Neuronal stem cell (in vitro differentiated cells): ENCODE measurements at regions not wholly inside any gene's neighbourhood (a gene's known extent, or its start where the extent isn't known, plus 50 kb on each side); places are given as distances from the start of the nearest gene placed in this dataset.
A peak's percentile ranks its signal among the peaks of the same experiment; 100 is the strongest.

ENCODE experiments used
- DNase-seq: peaks from one replicate; pipeline ENCODE4 v3.0.0-alpha.2; 2013; ENCODE audit warnings: low spot score
- H2AFZ ChIP-seq: one replicate; pipeline ENCODE4 v1.6.1; 2013; ENCODE audit warnings: mild to moderate bottlenecking, low read length, inconsistent platforms
- H2AK5ac ChIP-seq: 2 replicates; pipeline ENCODE4 v1.6.1; 2013; ENCODE audit warnings: low read depth, mild to moderate bottlenecking, inconsistent platforms, low read length, moderate library complexity, mixed read lengths
- H2BK120ac ChIP-seq: 2 replicates; pipeline ENCODE4 v1.6.1; 2013; ENCODE audit warnings: low read depth, mild to moderate bottlenecking, inconsistent platforms, low read length, moderate library complexity, mixed read lengths
- H2BK12ac ChIP-seq: one replicate; pipeline ENCODE4 v1.6.1; 2013; ENCODE audit warnings: low read length, inconsistent platforms
- H2BK15ac ChIP-seq: 2 replicates; pipeline ENCODE4 v1.6.1; 2013; ENCODE audit warnings: mild to moderate bottlenecking, low read length, inconsistent platforms, mixed read lengths
- H2BK5ac ChIP-seq: one replicate; pipeline ENCODE4 v1.6.1; 2013; ENCODE audit warnings: inconsistent platforms, mild to moderate bottlenecking, low read length, moderate library complexity
- H3K14ac ChIP-seq: one replicate; pipeline ENCODE4 v1.6.1; 2013; ENCODE audit warnings: low read length, inconsistent platforms
- H3K18ac ChIP-seq: 2 replicates; pipeline ENCODE4 v1.6.1; 2013; ENCODE audit warnings: low read length, inconsistent platforms
- H3K23ac ChIP-seq: 2 replicates; pipeline ENCODE4 v1.6.1; 2013; ENCODE audit warnings: low read depth, mild to moderate bottlenecking, mixed read lengths, low read length, inconsistent platforms; ENCODE audit not compliant: poor library complexity
- H3K27ac ChIP-seq: replicated peaks from 3 replicates; pipeline ENCODE4 v1.5.1; 2013; ENCODE audit warnings: low read length, inconsistent platforms
- H3K27me3 ChIP-seq, 3 experiments: 2 replicates each; pipeline ENCODE4 v1.6.1; 2013; ENCODE audit warnings: low read length in 3 of 3, mild to moderate bottlenecking in 2 of 3, inconsistent platforms in 1 of 3, low read depth in 1 of 3, mixed read lengths in 1 of 3, moderate library complexity in 1 of 3; ENCODE audit not compliant: control insufficient read depth in 3 of 3, insufficient read depth in 3 of 3
- H3K36me3 ChIP-seq, 2 donors: replicated peaks in 1 of 2; 2 replicates each; pipeline ENCODE4 v1.6.1; 2013; ENCODE audit warnings: low read length in 2 of 2; ENCODE audit not compliant: control insufficient read depth in 2 of 2, insufficient read depth in 2 of 2
- H3K4ac ChIP-seq: 2 replicates; pipeline ENCODE4 v1.6.1; 2013; ENCODE audit warnings: inconsistent platforms, mild to moderate bottlenecking, low read length, moderate library complexity
- H3K4me1 ChIP-seq, 2 donors: 1 replicate in 1 of 2; 2 replicates in 1 of 2; pipeline ENCODE4 v1.6.1; 2013; ENCODE audit warnings: low read length in 2 of 2, low read depth in 1 of 2; ENCODE audit not compliant: control insufficient read depth in 2 of 2, insufficient read depth in 1 of 2
- H3K4me2 ChIP-seq: one replicate; pipeline ENCODE4 v1.6.1; 2013; ENCODE audit warnings: mild to moderate bottlenecking, low read length, inconsistent platforms; ENCODE audit not compliant: insufficient read depth, poor library complexity, severe bottlenecking
- H3K4me3 ChIP-seq, 2 donors: 2 replicates each; pipeline ENCODE4 v1.5.1; 2013; ENCODE audit warnings: low read length in 2 of 2, mild to moderate bottlenecking in 2 of 2, inconsistent platforms in 1 of 2, moderate library complexity in 1 of 2
- H3K79me1 ChIP-seq: one replicate; pipeline ENCODE4 v1.6.1; 2013; ENCODE audit warnings: low read depth, mild to moderate bottlenecking, inconsistent platforms, low read length, moderate library complexity
- H3K9ac ChIP-seq: one replicate; pipeline ENCODE4 v1.6.1; 2013; ENCODE audit warnings: mild to moderate bottlenecking, low read depth, low read length, inconsistent platforms; ENCODE audit not compliant: poor library complexity
- H3K9me3 ChIP-seq, 2 donors: replicated peaks in 1 of 2; 2 replicates each; pipeline versions ENCODE3 to v1.6.1; 2013; ENCODE audit warnings: low read length in 2 of 2, mild to moderate bottlenecking in 2 of 2, inconsistent platforms in 1 of 2, low read depth in 1 of 2, mixed read lengths in 1 of 2, moderate library complexity in 1 of 2; ENCODE audit not compliant: control insufficient read depth in 2 of 2, insufficient read depth in 1 of 2
- H4K8ac ChIP-seq: one replicate; pipeline ENCODE4 v1.6.1; 2013; ENCODE audit warnings: low read depth, mild to moderate bottlenecking, inconsistent platforms, low read length, moderate library complexity
- H4K91ac ChIP-seq: one replicate; pipeline ENCODE4 v1.6.1; 2013; ENCODE audit warnings: low read length, low read depth, mild to moderate bottlenecking, inconsistent platforms; ENCODE audit not compliant: poor library complexity
- WGBS, 2 donors: extraction: QIAGEN DNeasy Blood & Tissue Kit; methylation state at CpG; one replicate each; pipeline ENCODE4 v1.1.7; 2013; ENCODE audit warnings: missing lambda C conversion rate in 2 of 2, mixed read lengths in 1 of 2; ENCODE audit not compliant: insufficient read length in 2 of 2, insufficient replicate concordance in 1 of 2; ENCODE audit errors: extremely low coverage in 2 of 2; 5-methylcytosine and 5-hydroxymethylcytosine counted together

GRCh38 chrX:88135735-88136134 is 611.3 kb upstream of the CPXCR1 start:
- DNase-seq = peak; percentile 0

GRCh38 chrX:88136328-88136727 is 610.7 kb upstream of the CPXCR1 start:
- no peak overlapping the region for H3K27ac ChIP-seq
- no peak for DNase-seq
- H2AFZ ChIP-seq = no peak overlapping the region
- no peaks in the 10 kb centered on the region for H3K36me3 ChIP-seq
- H3K23ac ChIP-seq = no peak overlapping the region
- H2BK5ac ChIP-seq = no peak overlapping the region
- H2AK5ac ChIP-seq = no peak overlapping the region
- WGBS, 2 donors = no CpG with 5 or more reads among the region's 3 CpGs
- H4K91ac ChIP-seq = no peak overlapping the region
- H3K4ac ChIP-seq = no peak overlapping the region
- H3K79me1 ChIP-seq = no peaks in the 10 kb centered on the region
- H3K18ac ChIP-seq = no peak overlapping the region
- H2BK120ac ChIP-seq = no peak overlapping the region
- H3K14ac ChIP-seq = no peak overlapping the region
- no peak overlapping the region for H2BK12ac ChIP-seq
- H2BK15ac ChIP-seq = no peak overlapping the region
- H3K27me3 ChIP-seq = no peaks in the 10 kb centered on the region
- H3K9ac ChIP-seq = no peak overlapping the region
- no peak overlapping the region for H3K4me3 ChIP-seq
- H3K4me2 ChIP-seq = no peak overlapping the region
- H3K4me1 ChIP-seq = no peaks in the 10 kb centered on the region
- no peaks in the 10 kb centered on the region for H3K9me3 ChIP-seq
- no peak overlapping the region for H4K8ac ChIP-seq

More at GRCh38 chrX:88135735-88136134, 611.3 kb upstream of the CPXCR1 start:
- H2AFZ ChIP-seq = no peak overlapping the region
- no CpG with 5 or more reads among the region's 3 CpGs for WGBS, 2 donors
- H2AK5ac ChIP-seq = no peak overlapping the region
- no peak overlapping the region for H3K4me2 ChIP-seq
- no peaks in the 10 kb centered on the region for H3K36me3 ChIP-seq
- no peaks in the 10 kb centered on the region for H3K27me3 ChIP-seq
- no peak overlapping the region for H2BK5ac ChIP-seq
- no peak overlapping the region for H2BK12ac ChIP-seq
- H3K9ac ChIP-seq = no peak overlapping the region
- no peak overlapping the region for H3K4me3 ChIP-seq
- H3K18ac ChIP-seq = no peak overlapping the region
- no peaks in the 10 kb centered on the region for H3K79me1 ChIP-seq
- H3K14ac ChIP-seq = no peak overlapping the region
- no peak overlapping the region for H2BK15ac ChIP-seq
- H3K27ac ChIP-seq = no peak overlapping the region
- no peaks in the 10 kb centered on the region for H3K9me3 ChIP-seq
- H3K4ac ChIP-seq = no peak overlapping the region
- H4K91ac ChIP-seq = no peak overlapping the region
- no peak overlapping the region for H2BK120ac ChIP-seq
- H3K4me1 ChIP-seq = no peaks in the 10 kb centered on the region
- no peak overlapping the region for H3K23ac ChIP-seq
- no peak overlapping the region for H4K8ac ChIP-seq

- no peaks in the 10 kb centered on the region for H3K36me3 ChIP-seq
- H2BK5ac ChIP-seq = no peak overlapping the region
- no peak overlapping the region for H4K8ac ChIP-seq
- no peaks in the 10 kb centered on the region for H3K9me3 ChIP-seq
- H3K27me3 ChIP-seq = no peaks in the 10 kb centered on the region
- no peak overlapping the region for H2BK15ac ChIP-seq
- no peak overlapping the region for H3K4me2 ChIP-seq
- no peaks in the 10 kb centered on the region for H3K4me1 ChIP-seq
- H2AK5ac ChIP-seq = no peak overlapping the region
- no peak overlapping the region for H2BK12ac ChIP-seq
- H3K23ac ChIP-seq = no peak overlapping the region
- no peak overlapping the region for H3K9ac ChIP-seq
- no peak for DNase-seq
- no peak overlapping the region for H3K14ac ChIP-seq
- no peak overlapping the region for H4K91ac ChIP-seq
- no peak overlapping the region for H3K4ac ChIP-seq
- no peak overlapping the region for H2AFZ ChIP-seq
- no peak overlapping the region for H3K18ac ChIP-seq
- WGBS, 2 donors = no CpG with 5 or more reads among the region's 1 CpG
- no peak overlapping the region for H2BK120ac ChIP-seq
- H3K79me1 ChIP-seq = no peaks in the 10 kb centered on the region
- H3K27ac ChIP-seq = no peak overlapping the region
- no peak overlapping the region for H3K4me3 ChIP-seq
These were observed 600.4 kb upstream of the CPXCR1 start for GRCh38 chrX:88146577-88146976.

- no CpG with 5 or more reads among the region's 3 CpGs for WGBS, 2 donors
- H4K91ac ChIP-seq = no peak overlapping the region
- H3K79me1 ChIP-seq = no peaks in the 10 kb centered on the region
- no peaks in the 10 kb centered on the region for H3K4me1 ChIP-seq
- H2BK15ac ChIP-seq = no peak overlapping the region
- H3K9ac ChIP-seq = no peak overlapping the region
- no peak overlapping the region for H2BK12ac ChIP-seq
- H3K9me3 ChIP-seq = no peaks in the 10 kb centered on the region
- no peak overlapping the region for H2BK5ac ChIP-seq
- no peak overlapping the region for H2AFZ ChIP-seq
- H3K14ac ChIP-seq = no peak overlapping the region
- H2AK5ac ChIP-seq = no peak overlapping the region
- H2BK120ac ChIP-seq = no peak overlapping the region
- no peak overlapping the region for H3K4me3 ChIP-seq
- H3K36me3 ChIP-seq = no peaks in the 10 kb centered on the region
- no peaks in the 10 kb centered on the region for H3K27me3 ChIP-seq
- no peak overlapping the region for H3K23ac ChIP-seq
- DNase-seq = no peak
- H3K4ac ChIP-seq = no peak overlapping the region
- no peak overlapping the region for H4K8ac ChIP-seq
- no peak overlapping the region for H3K18ac ChIP-seq
- H3K4me2 ChIP-seq = no peak overlapping the region
- no peak overlapping the region for H3K27ac ChIP-seq
These were observed 576.5 kb upstream of the CPXCR1 start for GRCh38 chrX:88170553-88170952.
